ENCODE measurements at regions not wholly inside any gene's neighbourhood (a gene's known extent, or its start where the extent isn't known, plus 50 kb on each side); places are given as distances from the start of the nearest gene placed in this dataset.
"Not testable (repeated sequence)": the region's sequence is repeated elsewhere in the genome, so short reads cannot be mapped to it uniquely, and the experiment has no call there.

- intact Hi-C loops (cut with DNase I; ENCODE audit: low total_unique reads): no loop called here
- Histone ChIP-seq H3K9me3 (peaks cover 0 to 13% (median 8%) of the 10 kb centered on the region in 8 donors), H3K27me3 (replicated peaks in 1 of 7) (no peaks in the 10 kb centered on the region), H3K27ac (no peak overlapping the region), H3K4me1 (no peaks in the 10 kb centered on the region), H3K4me3 (no peak overlapping the region), H3K36me3 (no peaks in the 10 kb centered on the region)
- no peak for DNase-seq
- no peak for TF ChIP-seq POLR2AphosphoS5 (IDR thresholded peaks at IDR 0.05)
- 76 to 84% (median 82%) methylated on average over 4 of the region's 4 CpGs for WGBS, 5 donors
These were observed 99.8 kb upstream of the MBIP start for GRCh38 chr14:36420149-36420687.

DNA sequence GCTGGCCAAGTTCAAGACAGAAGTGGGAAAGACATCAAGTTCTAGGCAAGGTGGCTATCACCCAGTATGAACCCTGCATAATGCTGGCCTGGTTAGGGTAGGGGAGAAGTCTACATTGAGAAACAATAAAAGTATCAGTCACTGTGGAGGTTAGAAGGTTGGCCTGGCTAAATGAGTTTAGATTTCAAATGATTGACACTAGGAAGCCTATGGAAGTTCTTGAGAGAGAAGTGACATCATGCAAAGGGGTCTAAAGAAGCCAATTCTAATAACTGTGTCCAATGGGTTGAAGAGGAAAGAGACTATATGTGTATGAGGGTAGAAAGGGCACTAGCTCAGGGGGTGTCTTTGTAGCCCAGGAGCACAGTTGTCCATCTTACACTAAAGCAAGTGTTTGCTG is 98.5 kb upstream of the MBIP start:
- H3K4me1 ChIP-seq: no peaks in the 10 kb centered on the region
- no peak for TF ChIP-seq POLR2A (IDR thresholded peaks at IDR 0.05)
- TF ChIP-seq CTCF (IDR thresholded peaks at IDR 0.05 in 8 of 11, conservative IDR thresholded peaks at IDR 0.05 in 3 of 11): no peak
- TF ChIP-seq POLR2AphosphoS5 (IDR thresholded peaks at IDR 0.05): no peak
- H3K36me3 ChIP-seq: no peaks in the 10 kb centered on the region
- intact Hi-C loops (cut with DNase I; ENCODE audit: low total_unique reads): no loop called here
- no peak overlapping the region for H3K4me3 ChIP-seq
- no peak overlapping the region for H3K27ac ChIP-seq
- no peaks in the 10 kb centered on the region for H3K27me3 ChIP-seq (replicated peaks in 1 of 7)
- DNase-seq: no peak
- peaks cover 0 to 13% (median 8%) of the 10 kb centered on the region in 8 donors for H3K9me3 ChIP-seq

DNA sequence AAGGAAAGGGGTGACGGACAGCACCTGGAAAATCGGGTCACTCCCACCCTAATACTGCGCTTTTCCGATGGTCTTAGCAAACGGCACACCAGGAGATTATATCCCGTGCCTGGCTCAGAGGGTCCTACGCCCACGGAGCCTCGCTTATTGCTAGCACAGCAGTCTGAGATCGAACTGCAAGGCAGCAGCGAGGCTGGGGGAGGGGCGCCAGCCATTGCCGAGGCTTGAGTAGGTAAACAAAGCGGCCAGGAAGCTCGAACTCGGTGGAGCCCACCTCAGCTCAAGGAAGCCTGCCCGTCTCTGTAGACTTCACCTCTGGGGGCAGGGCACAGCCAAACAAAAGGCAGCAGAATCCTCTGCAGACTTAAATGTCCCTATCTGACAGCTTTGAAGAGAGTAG is 91.5 kb upstream of the MBIP start:
- intact Hi-C loops (cut with DNase I; ENCODE audit: low total_unique reads); H3K36me3 ChIP-seq; H3K4me3 ChIP-seq; H3K27ac ChIP-seq; H3K4me1 ChIP-seq; DNase-seq; H3K27me3 ChIP-seq (replicated peaks in 1 of 7): not testable (repeated sequence)
- 87 to 93% (median 89%) methylated on average over 16 to 17 of the region's 17 CpGs for WGBS, 5 donors
- peaks cover 0 to 23% (median 7%) of the 10 kb centered on the region in 8 donors for H3K9me3 ChIP-seq

GRCh38 chr14:36408388-36408787 is 88.0 kb upstream of the MBIP start:
- intact Hi-C loops (cut with DNase I; ENCODE audit: low total_unique reads): no loop called here
- WGBS, 5 donors: 56 to 75% (median 64%) methylated on average over 3 of the region's 3 CpGs
- H3K27ac ChIP-seq: no peak overlapping the region

DNA sequence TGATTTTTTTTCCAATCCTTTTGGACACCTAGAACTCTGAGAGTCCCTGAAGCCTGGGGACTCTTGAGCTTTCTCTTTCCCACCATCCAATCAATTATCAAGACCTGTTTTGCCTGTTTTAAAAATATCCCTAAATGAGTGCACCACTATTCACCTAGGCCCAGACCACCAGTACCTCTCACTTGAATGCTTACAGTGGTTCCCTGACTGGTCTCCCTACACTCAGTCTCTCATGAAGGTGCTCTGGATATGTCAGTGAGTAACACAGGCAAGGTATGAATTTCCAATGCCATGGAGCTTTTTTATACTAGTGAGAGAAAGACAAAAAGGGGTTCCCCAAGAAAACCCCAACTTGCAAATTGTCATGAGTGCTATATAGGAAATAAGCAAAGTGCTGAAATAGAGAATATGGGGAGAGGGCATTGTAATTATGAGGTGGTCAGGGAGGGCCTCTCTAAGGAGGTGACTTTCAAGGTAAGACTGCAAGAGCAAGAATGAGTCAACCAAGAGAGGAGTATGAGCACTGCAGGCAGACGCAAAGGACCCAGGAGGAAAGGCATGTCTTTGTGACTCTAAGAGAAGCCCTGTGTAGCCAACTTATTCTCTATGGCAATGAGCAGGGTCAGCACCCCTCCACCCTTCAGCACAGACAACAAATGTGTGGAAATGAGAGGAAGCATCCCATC is 85.3 kb upstream of the MBIP start:
- H3K9me3 ChIP-seq: no peaks in the 10 kb centered on the region
- no peaks in the 10 kb centered on the region for H3K36me3 ChIP-seq
- H3K27me3 ChIP-seq (replicated peaks in 1 of 7): no peaks in the 10 kb centered on the region
- intact Hi-C loops (cut with DNase I; ENCODE audit: low total_unique reads): no loop called here
- WGBS, 5 donors: 79 to 97% (median 96%) methylated on average over 1 of the region's 1 CpG
- H3K4me1 ChIP-seq: peaks cover 0 to 4% (median 0%) of the 10 kb centered on the region in 6 donors
- TF ChIP-seq POLR2AphosphoS5 (IDR thresholded peaks at IDR 0.05) (no peak), CTCF (IDR thresholded peaks at IDR 0.05 in 8 of 11, conservative IDR thresholded peaks at IDR 0.05 in 3 of 11) (no peak), POLR2A (IDR thresholded peaks at IDR 0.05) (no peak)
- H3K27ac ChIP-seq: no peak overlapping the region
- DNase-seq: no peak
- H3K4me3 ChIP-seq: no peak overlapping the region

More at GRCh38 chr14:36408388-36408787, 88.0 kb upstream of the MBIP start:
- H3K36me3 ChIP-seq: no peaks in the 10 kb centered on the region
- H3K27me3 ChIP-seq (replicated peaks in 1 of 7): no peaks in the 10 kb centered on the region
- peaks cover 0 to 11% (median 0%) of the 10 kb centered on the region in 8 donors for H3K9me3 ChIP-seq
- TF ChIP-seq POLR2AphosphoS5 (IDR thresholded peaks at IDR 0.05) (no peak), POLR2A (IDR thresholded peaks at IDR 0.05) (no peak)
- DNase-seq: no peak
- no peaks in the 10 kb centered on the region for H3K4me1 ChIP-seq
- H3K4me3 ChIP-seq: no peak overlapping the region

Measured in spleen (tissue), 11 donors.